Chondrocyte (in vitro differentiated cells): ENCODE measurements at regions not wholly inside any gene's neighbourhood (a gene's known extent, or its start where the extent isn't known, plus 50 kb on each side); places are given as distances from the start of the nearest gene placed in this dataset.

ENCODE experiments used
- DNase-seq: peaks from one replicate; pipeline ENCODE4 v3.0.0; 2021; ENCODE audit warnings: mixed read lengths, low spot score
- H3K27ac Mint-ChIP-seq: one replicate; pipeline ENCODE4 v1.8.0; 2021; ENCODE audit warnings: mild to moderate bottlenecking, moderate library complexity, mixed read lengths; ENCODE audit not compliant: unreplicated experiment
- H3K27me3 Mint-ChIP-seq: 2 replicates; pipeline ENCODE4 v1.8.0; 2021; ENCODE audit warnings: low read depth, mixed read lengths
- H3K36me3 Mint-ChIP-seq: 2 replicates; pipeline ENCODE4 v1.8.0; 2021; ENCODE audit warnings: low read depth, mixed read lengths
- H3K4me1 Mint-ChIP-seq: 2 replicates; pipeline ENCODE4 v1.8.0; 2021; ENCODE audit warnings: low read depth, mild to moderate bottlenecking, mixed read lengths
- H3K4me3 Mint-ChIP-seq: one replicate; pipeline ENCODE4 v1.8.0; 2021; ENCODE audit warnings: mild to moderate bottlenecking, moderate library complexity, mixed read lengths; ENCODE audit not compliant: unreplicated experiment
- H3K9me3 Mint-ChIP-seq: 2 replicates; pipeline ENCODE4 v1.8.0; 2021; ENCODE audit warnings: low read depth, mixed read lengths
- TF ChIP-seq, protein P1 (sequence below): fragments of 200-600 bp; sonication (generic); IDR thresholded peaks from 2 replicates; pipeline ENCODE4 v1.5.0; 2021; ENCODE audit warnings: antibody characterized with exemption, mild to moderate bottlenecking, moderate library complexity

DNA sequence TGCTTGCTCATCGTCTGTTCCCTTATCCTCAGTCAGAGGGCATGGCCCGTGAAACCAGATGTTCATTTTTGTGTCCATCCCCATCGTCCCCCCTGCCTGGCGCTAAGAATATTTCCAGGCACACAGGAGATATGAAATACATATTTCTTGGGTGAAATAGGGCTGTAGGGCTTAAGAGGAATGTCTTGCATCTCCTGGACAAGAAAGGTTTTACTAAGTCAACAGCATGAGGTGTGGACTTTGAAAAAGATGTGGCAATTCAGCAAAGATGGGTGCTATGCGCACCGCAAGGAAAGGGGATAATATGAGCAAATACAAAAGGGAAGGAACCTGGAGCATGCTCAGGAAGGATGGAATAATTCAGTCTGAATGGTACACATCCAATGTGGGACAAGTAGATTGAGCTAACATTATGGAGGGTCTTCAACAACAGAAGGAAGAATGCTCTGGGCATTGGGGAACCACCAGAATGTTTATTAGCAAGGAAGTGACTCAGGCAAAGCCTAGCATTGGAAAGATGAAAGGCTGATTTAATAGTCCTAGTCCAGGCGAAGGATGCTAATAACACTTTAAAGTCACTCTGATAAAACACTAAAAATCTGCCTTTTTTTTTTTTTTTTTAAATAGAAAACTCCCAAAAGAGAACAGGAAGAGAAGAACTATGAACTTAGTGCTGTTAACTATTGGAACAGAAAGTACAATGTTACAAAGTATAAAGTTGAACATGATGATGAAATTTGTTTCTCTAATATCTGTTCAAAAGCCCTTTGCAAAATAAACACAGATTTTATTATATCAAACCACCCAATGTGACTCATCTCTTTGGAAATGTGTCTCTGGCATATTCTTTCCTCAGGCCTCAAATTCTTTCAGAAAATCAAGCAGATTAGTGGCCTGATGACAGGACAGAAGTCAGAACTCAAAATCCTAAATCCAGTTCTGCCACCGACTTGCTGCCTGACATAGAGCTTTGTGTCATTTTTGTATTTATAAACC is 449.5 kb downstream of the BCAT1 start:
- H3K9me3 Mint-ChIP-seq: peaks cover 6% of the 10 kb centered on the region

DNA sequence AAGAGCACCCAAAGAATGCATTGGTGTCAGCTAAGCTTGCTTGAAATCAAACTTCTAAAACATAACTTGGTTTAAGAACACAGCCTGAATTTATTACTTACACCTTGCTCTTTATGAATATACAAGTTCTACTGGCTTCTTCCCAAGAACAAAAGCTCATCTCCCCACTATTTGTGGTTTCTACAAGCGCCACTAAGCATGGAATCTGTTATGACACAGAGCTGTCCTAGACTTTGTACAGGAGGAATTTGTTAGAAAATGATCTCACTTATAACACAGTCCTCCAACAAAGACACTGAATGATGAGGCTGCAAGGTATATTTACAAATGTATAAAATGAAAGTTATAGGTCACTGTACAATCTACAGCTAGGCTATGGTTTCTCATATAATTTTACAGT is 452.1 kb downstream of the BCAT1 start:
- H3K4me3 Mint-ChIP-seq: no peak overlapping the region
- DNase-seq: no peak
- H3K4me1 Mint-ChIP-seq: peaks cover 69% of the 10 kb centered on the region
- peak overlapping the region; percentile 1 for H3K27ac Mint-ChIP-seq
- H3K27me3 Mint-ChIP-seq: no peaks in the 10 kb centered on the region
- H3K9me3 Mint-ChIP-seq: no peaks in the 10 kb centered on the region
- no peaks in the 10 kb centered on the region for H3K36me3 Mint-ChIP-seq
- TF ChIP-seq, protein P1, sequence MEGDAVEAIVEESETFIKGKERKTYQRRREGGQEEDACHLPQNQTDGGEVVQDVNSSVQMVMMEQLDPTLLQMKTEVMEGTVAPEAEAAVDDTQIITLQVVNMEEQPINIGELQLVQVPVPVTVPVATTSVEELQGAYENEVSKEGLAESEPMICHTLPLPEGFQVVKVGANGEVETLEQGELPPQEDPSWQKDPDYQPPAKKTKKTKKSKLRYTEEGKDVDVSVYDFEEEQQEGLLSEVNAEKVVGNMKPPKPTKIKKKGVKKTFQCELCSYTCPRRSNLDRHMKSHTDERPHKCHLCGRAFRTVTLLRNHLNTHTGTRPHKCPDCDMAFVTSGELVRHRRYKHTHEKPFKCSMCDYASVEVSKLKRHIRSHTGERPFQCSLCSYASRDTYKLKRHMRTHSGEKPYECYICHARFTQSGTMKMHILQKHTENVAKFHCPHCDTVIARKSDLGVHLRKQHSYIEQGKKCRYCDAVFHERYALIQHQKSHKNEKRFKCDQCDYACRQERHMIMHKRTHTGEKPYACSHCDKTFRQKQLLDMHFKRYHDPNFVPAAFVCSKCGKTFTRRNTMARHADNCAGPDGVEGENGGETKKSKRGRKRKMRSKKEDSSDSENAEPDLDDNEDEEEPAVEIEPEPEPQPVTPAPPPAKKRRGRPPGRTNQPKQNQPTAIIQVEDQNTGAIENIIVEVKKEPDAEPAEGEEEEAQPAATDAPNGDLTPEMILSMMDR: no peak

More for the DNA sequence above, 449.5 kb downstream of the BCAT1 start:
- H3K4me3 Mint-ChIP-seq: peak overlapping the region; percentile 10
- H3K27me3 Mint-ChIP-seq: no peaks in the 10 kb centered on the region
- no peak for DNase-seq
- TF ChIP-seq, protein P1: no peak
- H3K36me3 Mint-ChIP-seq: no peaks in the 10 kb centered on the region
- peaks cover 61% of the 10 kb centered on the region for H3K4me1 Mint-ChIP-seq
- H3K27ac Mint-ChIP-seq: peak overlapping the region; percentile 84

DNA sequence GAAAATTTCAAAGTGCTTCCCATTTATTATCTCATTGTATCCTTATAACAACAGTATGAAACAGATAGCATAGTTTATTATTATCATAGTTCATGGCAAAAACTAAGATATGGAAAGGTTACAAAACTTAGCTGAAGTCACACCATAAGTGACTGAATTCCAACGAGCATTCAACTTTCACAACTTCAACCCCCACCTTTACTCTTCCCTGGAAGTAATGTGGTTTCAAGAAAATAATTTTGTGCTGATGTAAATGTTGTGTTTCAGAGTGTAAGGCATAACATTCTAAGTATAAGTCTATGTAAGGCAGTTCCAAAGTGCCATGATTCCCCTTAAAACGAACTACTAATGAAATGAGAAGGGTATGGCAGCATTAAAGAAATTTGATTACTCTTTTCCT is 454.5 kb downstream of the BCAT1 start:
- Mint-ChIP-seq H3K36me3 (no peaks in the 10 kb centered on the region), H3K9me3 (no peaks in the 10 kb centered on the region), H3K27ac (peak overlapping the region; percentile 8), H3K4me1 (peaks cover 71% of the 10 kb centered on the region), H3K27me3 (no peaks in the 10 kb centered on the region), H3K4me3 (no peak overlapping the region)
- no peak for DNase-seq
- TF ChIP-seq, protein P1: no peak

DNA sequence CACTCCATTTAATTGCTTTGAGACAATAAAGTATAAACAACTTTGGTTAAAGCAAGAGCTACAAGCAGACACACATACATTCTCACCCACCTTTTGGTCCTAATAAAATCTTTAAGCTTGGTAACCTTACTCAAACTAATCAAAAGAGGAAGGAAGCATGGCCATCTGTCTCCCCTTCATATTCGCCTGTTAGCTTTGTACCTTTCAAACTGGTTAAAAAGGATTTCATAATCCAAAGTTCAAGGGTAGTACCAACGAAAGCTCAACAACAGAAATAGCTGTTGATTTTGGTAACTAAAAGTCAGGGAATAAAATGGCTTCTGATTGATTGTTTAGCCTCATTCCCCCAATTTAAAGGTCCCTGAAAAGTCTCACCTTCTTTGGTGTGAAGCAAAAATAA is 456.9 kb downstream of the BCAT1 start:
- H3K27ac Mint-ChIP-seq: no peak overlapping the region
- no peaks in the 10 kb centered on the region for H3K9me3 Mint-ChIP-seq
- no peaks in the 10 kb centered on the region for H3K27me3 Mint-ChIP-seq

DNA sequence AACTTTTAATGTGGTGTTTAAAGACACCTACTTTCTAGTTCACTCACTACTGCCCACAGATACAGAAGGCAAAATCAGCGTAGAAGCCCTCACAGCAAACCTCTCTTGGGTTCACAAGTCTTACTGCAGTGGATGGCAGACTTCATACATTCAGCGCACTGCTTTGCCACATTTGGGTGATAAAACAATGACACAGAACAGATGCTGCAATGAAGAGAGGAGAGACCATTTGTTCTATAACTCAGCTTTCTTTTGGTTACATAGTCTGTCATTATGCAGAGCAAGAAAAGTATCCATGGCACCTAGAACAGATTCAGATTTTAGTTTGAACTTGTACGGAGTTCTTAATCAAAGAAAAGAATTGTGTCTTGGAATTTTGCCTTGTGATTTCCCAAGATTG is 459.0 kb downstream of the BCAT1 start:
- Mint-ChIP-seq H3K4me1 (peaks cover 51% of the 10 kb centered on the region), H3K36me3 (no peaks in the 10 kb centered on the region), H3K27ac (no peak overlapping the region), H3K9me3 (no peaks in the 10 kb centered on the region), H3K4me3 (no peak overlapping the region), H3K27me3 (no peaks in the 10 kb centered on the region)
- DNase-seq: no peak
- TF ChIP-seq, protein P1: no peak

More for the DNA sequence above, 456.9 kb downstream of the BCAT1 start:
- Mint-ChIP-seq H3K36me3 (no peaks in the 10 kb centered on the region), H3K4me3 (no peak overlapping the region), H3K4me1 (peaks cover 67% of the 10 kb centered on the region)
- DNase-seq: no peak
- TF ChIP-seq, protein P1: no peak
